Skeletal muscle satellite cell (primary cell): ENCODE measurements at regions not wholly inside any gene's neighbourhood (a gene's known extent, or its start where the extent isn't known, plus 50 kb on each side); places are given as distances from the start of the nearest gene placed in this dataset.

Experiments used
- H3K27me3 ChIP-seq: 2 replicates; pipeline ENCODE4 v1.7.0; 2013; ENCODE audit warnings: low read length; ENCODE audit not compliant: control insufficient read depth, insufficient read depth
- H3K36me3 ChIP-seq: 2 replicates; pipeline ENCODE4 v1.7.0; 2013; ENCODE audit warnings: mild to moderate bottlenecking, control low read depth, low read length; ENCODE audit not compliant: insufficient read depth
- H3K4me1 ChIP-seq: 2 replicates; pipeline ENCODE4 v1.7.0; 2013; ENCODE audit warnings: low read length; ENCODE audit not compliant: control insufficient read depth, insufficient read depth
- H3K4me2 ChIP-seq: 2 replicates; pipeline ENCODE4 v1.7.0; 2013; ENCODE audit warnings: mild to moderate bottlenecking, low read length
- H3K4me3 ChIP-seq: 2 replicates; pipeline ENCODE4 v1.7.0; 2013; ENCODE audit warnings: low read length
- H3K9ac ChIP-seq: 2 replicates; pipeline ENCODE4 v1.7.0; 2013; ENCODE audit warnings: mild to moderate bottlenecking, low read depth, low read length, moderate library complexity
- H3K9me3 ChIP-seq: replicated peaks from 2 replicates; pipeline ENCODE4 v1.7.0; 2013; ENCODE audit warnings: mild to moderate bottlenecking, control low read depth, low read length

GRCh38 chr18:14905350-14905749 is 157.4 kb downstream of the ANKRD30B start:
- Histone ChIP-seq H3K27me3 (no peaks in the 10 kb centered on the region), H3K4me1 (no peaks in the 10 kb centered on the region)

DNA sequence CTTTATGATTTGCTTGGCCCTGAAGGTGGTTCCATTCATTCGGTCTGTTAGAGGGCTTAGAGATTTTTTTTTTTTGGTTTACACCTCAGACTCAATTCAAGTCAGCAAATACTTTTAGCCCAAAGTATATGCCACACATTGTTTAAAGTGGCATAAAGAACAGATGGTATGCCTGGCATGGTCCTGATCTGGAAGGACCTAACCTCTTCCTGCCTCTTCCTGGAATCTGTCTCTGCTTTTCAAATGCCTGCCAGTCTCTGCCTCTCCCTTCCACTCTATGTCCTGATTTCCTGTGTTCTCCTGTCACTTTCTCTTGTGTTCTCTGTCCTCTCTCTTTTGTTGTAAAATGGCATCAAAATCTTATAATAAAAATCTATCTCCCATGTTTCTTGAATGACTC is 158.0 kb downstream of the ANKRD30B start:
- Histone ChIP-seq H3K4me3 (no peak overlapping the region), H3K9ac (no peak overlapping the region), H3K4me1 (no peaks in the 10 kb centered on the region), H3K27me3 (no peaks in the 10 kb centered on the region), H3K36me3 (no peaks in the 10 kb centered on the region), H3K4me2 (no peak overlapping the region), H3K9me3 (no peaks in the 10 kb centered on the region)

More at GRCh38 chr18:14905350-14905749, 157.4 kb downstream of the ANKRD30B start:
- Histone ChIP-seq H3K9me3 (no peaks in the 10 kb centered on the region), H3K9ac (no peak overlapping the region), H3K36me3 (no peaks in the 10 kb centered on the region), H3K4me2 (no peak overlapping the region), H3K4me3 (no peak overlapping the region)

GRCh38 chr18:14907420-14907819 is 159.4 kb downstream of the ANKRD30B start:
- Histone ChIP-seq H3K4me3 (no peak overlapping the region), H3K9ac (no peak overlapping the region), H3K27me3 (no peaks in the 10 kb centered on the region), H3K36me3 (no peaks in the 10 kb centered on the region), H3K9me3 (no peaks in the 10 kb centered on the region), H3K4me1 (no peaks in the 10 kb centered on the region), H3K4me2 (no peak overlapping the region)

DNA sequence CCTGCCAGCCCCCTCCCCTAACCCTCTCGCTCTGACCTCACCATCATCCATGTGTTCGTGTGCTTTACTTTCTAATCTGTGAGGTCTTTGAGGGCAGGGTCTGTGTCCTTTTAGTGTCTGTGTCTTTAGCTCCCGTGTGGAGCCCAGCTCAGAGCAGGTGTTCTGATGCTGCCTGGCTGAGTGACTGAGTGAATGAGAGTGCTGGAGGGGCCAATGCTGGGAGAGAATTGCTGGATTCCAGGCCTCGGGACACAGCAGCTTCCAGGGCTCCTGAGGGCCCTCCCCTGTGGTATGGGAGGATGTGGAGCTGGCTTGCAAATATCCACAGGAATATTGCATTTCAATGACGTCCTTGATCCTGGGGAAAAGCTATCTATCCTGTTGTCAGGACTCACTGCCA is 160.6 kb downstream of the ANKRD30B start:
- Histone ChIP-seq H3K4me3 (no peak overlapping the region), H3K9ac (no peak overlapping the region), H3K4me2 (no peak overlapping the region), H3K27me3 (no peaks in the 10 kb centered on the region), H3K9me3 (no peaks in the 10 kb centered on the region), H3K36me3 (no peaks in the 10 kb centered on the region), H3K4me1 (no peaks in the 10 kb centered on the region)

DNA sequence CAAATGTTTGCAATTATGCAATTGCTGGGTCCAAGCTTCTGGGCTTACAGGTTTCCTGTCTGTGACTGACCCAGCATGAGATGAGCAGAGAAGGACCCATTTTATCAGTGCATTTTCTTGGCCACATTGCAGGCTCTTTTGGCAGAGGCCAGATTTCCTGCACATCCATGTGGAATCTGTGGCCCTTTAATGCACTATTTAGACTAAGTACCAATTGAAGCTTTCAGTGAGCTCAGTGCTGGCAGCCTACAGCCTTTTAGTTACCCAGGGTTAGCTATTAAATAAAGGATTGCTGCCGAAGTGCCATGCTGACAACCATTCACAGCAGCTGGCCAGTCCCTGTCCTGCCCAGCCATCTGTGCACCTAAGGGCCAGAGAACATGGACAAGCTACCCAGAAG is 165.0 kb downstream of the ANKRD30B start:
- Histone ChIP-seq H3K9me3 (no peaks in the 10 kb centered on the region), H3K4me1 (no peaks in the 10 kb centered on the region), H3K27me3 (no peaks in the 10 kb centered on the region), H3K4me3 (no peak overlapping the region), H3K9ac (no peak overlapping the region), H3K4me2 (no peak overlapping the region), H3K36me3 (no peaks in the 10 kb centered on the region)

GRCh38 chr18:14914121-14914520 is 166.1 kb downstream of the ANKRD30B start:
- Histone ChIP-seq H3K4me1 (no peaks in the 10 kb centered on the region), H3K36me3 (no peaks in the 10 kb centered on the region), H3K27me3 (no peaks in the 10 kb centered on the region), H3K9me3 (no peaks in the 10 kb centered on the region), H3K4me2 (no peak overlapping the region), H3K9ac (no peak overlapping the region), H3K4me3 (no peak overlapping the region)

GRCh38 chr18:14914771-14915170 is 166.8 kb downstream of the ANKRD30B start:
- no peaks in the 10 kb centered on the region for H3K27me3 ChIP-seq
- no peaks in the 10 kb centered on the region for H3K36me3 ChIP-seq
- H3K9me3 ChIP-seq, result no peaks in the 10 kb centered on the region
- no peak overlapping the region for H3K4me3 ChIP-seq
- H3K4me1 ChIP-seq, result no peaks in the 10 kb centered on the region
- no peak overlapping the region for H3K4me2 ChIP-seq
- no peak overlapping the region for H3K9ac ChIP-seq

DNA sequence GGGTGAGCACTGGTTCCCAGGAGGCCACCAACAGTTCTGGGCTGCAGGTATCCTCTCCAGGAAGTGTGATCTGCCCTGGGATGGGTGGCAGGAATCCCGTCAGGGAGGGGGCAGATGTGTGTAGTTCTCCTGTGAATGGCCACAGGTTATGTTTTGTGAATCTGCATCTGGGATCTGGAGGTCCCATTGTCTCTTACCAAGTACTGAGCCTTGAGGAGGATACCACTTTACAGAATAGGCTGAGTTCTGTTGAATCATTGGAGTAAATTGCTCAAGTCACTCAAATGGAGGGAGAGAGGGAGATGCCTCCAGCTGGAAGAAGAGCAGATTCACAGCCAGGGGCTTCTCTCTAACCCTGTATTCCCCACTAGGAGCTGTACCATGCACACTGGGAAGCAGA is 168.2 kb downstream of the ANKRD30B start:
- Histone ChIP-seq H3K9me3 (no peaks in the 10 kb centered on the region), H3K4me2 (no peak overlapping the region), H3K4me3 (no peak overlapping the region), H3K9ac (no peak overlapping the region), H3K4me1 (no peaks in the 10 kb centered on the region), H3K27me3 (no peaks in the 10 kb centered on the region), H3K36me3 (no peaks in the 10 kb centered on the region)

DNA sequence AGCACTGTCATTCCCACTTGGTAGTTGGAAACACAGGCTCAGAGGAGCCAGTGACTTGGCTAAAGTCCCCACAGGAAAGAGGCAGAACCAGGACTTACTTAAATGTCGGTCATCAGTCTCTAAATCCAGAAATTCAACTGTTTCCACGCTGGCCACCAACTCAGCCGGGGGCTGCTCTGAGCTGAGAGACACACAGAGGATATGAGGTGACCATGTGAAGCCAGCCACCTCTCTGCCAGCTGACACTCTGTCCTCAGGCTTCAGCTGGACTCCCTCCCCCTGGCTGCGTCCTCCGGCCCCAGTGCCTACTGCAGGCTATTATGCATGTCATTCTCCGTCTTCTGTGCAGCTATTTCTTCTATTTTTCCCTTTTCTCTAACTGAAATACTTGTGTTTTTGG is 168.9 kb downstream of the ANKRD30B start:
- H3K9ac ChIP-seq, result no peak overlapping the region
- no peaks in the 10 kb centered on the region for H3K27me3 ChIP-seq
- no peaks in the 10 kb centered on the region for H3K9me3 ChIP-seq
- H3K4me1 ChIP-seq, result no peaks in the 10 kb centered on the region
- no peak overlapping the region for H3K4me2 ChIP-seq
- H3K36me3 ChIP-seq, result no peaks in the 10 kb centered on the region
- no peak overlapping the region for H3K4me3 ChIP-seq

- Histone ChIP-seq H3K9ac (no peak overlapping the region), H3K4me2 (no peak overlapping the region), H3K9me3 (no peaks in the 10 kb centered on the region), H3K36me3 (no peaks in the 10 kb centered on the region), H3K27me3 (no peaks in the 10 kb centered on the region), H3K4me1 (no peaks in the 10 kb centered on the region), H3K4me3 (no peak overlapping the region)
Observed at GRCh38 chr18:14917311-14917710, 169.3 kb downstream of the ANKRD30B start.

DNA sequence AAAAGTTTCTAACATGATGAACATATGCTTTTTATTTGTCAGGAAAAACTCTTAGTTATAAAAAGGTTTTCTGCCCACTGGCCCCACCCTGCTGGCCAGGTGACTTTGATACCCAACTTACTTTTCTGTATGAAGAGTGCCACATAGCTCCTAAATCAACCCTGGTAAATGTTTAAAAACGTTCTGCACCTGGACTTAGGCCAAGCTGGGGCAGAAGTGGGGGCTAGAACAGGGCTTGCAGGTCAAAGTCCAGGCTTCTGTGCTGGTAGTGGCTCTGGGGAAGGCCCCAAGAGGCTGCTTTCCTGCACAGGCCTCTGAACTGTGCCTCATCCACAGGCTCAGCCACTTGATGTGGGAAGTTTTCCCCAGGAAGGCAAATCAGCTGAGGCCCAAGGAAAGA is 171.7 kb downstream of the ANKRD30B start:
- Histone ChIP-seq H3K9ac (no peak overlapping the region), H3K9me3 (no peaks in the 10 kb centered on the region), H3K4me3 (no peak overlapping the region), H3K4me2 (no peak overlapping the region), H3K4me1 (peaks cover 9% of the 10 kb centered on the region), H3K27me3 (no peaks in the 10 kb centered on the region), H3K36me3 (no peaks in the 10 kb centered on the region)

DNA sequence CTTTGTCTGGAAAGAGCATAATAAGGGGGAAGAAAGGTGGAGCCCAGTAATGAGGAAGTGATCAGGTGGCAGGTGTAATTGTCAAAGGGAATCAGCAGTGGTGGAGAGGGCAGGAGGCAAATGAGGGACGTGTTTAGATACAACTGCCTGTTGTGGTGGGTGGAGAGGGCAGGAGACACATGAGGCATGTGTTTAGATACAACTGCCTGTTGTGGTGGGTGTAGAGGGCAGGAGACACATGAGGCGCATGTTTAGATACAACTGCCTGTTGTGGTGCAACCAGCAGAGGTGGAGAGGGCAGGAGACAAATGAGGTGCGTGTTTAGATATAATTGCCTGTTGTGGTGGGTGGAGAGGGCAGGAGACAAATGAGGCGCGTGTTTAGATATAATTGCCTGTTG is 173.1 kb downstream of the ANKRD30B start:
- no peaks in the 10 kb centered on the region for H3K36me3 ChIP-seq
- peaks cover 9% of the 10 kb centered on the region for H3K4me1 ChIP-seq
- H3K9ac ChIP-seq, result no peak overlapping the region
- no peak overlapping the region for H3K4me3 ChIP-seq
- no peak overlapping the region for H3K4me2 ChIP-seq
- no peaks in the 10 kb centered on the region for H3K9me3 ChIP-seq
- no peaks in the 10 kb centered on the region for H3K27me3 ChIP-seq
